ENCODE measurements at regions not wholly inside any gene's neighbourhood (a gene's known extent, or its start where the extent isn't known, plus 50 kb on each side); places are given as distances from the start of the nearest gene placed in this dataset.

GRCh38 chr14:97061714-97062113 is 264.5 kb downstream of the VRK1 start:
- TF ChIP-seq POLR2A (IDR thresholded peaks at IDR 0.05; ENCODE audit: low read length) (no peak), GATA1 (IDR thresholded peaks at IDR 0.05; ENCODE audit: low read depth, low read length) (no peak)

Measured in erythroblast (primary cell).